SK-N-SH treated with all-trans-retinoic acid at 6 μM for 48 hours (cell line): ENCODE measurements at regions not wholly inside any gene's neighbourhood (a gene's known extent, or its start where the extent isn't known, plus 50 kb on each side); places are given as distances from the start of the nearest gene placed in this dataset.
A peak's percentile ranks its signal among the peaks of the same experiment; 100 is the strongest.

ENCODE experiments used
- ATAC-seq: fragments of 200-7000 bp; cut with Tn5 transposase; 3 replicates; pipeline ENCODE4 v1.9.1; 2020; ENCODE audit warnings: mild to moderate bottlenecking, moderate library complexity
- ARNTL ChIP-seq: fragments of 450-650 bp; formaldehyde crosslinking; IDR thresholded peaks from 2 replicates; pipeline ENCODE4 v1.5.0; 2020; ENCODE audit warnings: low read depth, mild to moderate bottlenecking, moderate library complexity, borderline replicate concordance
- BACH2 ChIP-seq: fragments of 250-450 bp; sonication (Bioruptor Pico); IDR thresholded peaks from 2 replicates; pipeline ENCODE4 v1.9.0; 2021; ENCODE audit warnings: mild to moderate bottlenecking, borderline replicate concordance
- CSDC2 ChIP-seq: fragments of 250-450 bp; sonication (Bioruptor Pico); IDR thresholded peaks from 2 replicates; pipeline ENCODE4 v1.5.0; 2020; ENCODE audit warnings: mild to moderate bottlenecking, moderate library complexity
- CSRNP3 ChIP-seq: fragments of 250-450 bp; sonication (Bioruptor Pico); IDR thresholded peaks from 2 replicates; pipeline ENCODE4 v1.5.1; 2021; ENCODE audit warnings: mild to moderate bottlenecking, moderate library complexity
- ESRRG ChIP-seq: fragments of 250-450 bp; sonication (Bioruptor Pico); IDR thresholded peaks from 2 replicates; pipeline ENCODE4 v1.6.1; 2021; ENCODE audit warnings: mild to moderate bottlenecking
- ISL1 ChIP-seq: fragments of 250-450 bp; sonication (Bioruptor Pico); IDR thresholded peaks from 2 replicates; pipeline ENCODE4 v2.1.2; 2022; ENCODE audit warnings: mild to moderate bottlenecking, moderate library complexity
- OSR1 ChIP-seq: fragments of 250-450 bp; sonication (Bioruptor Pico); IDR thresholded peaks from 2 replicates; pipeline ENCODE4 v1.8.0; 2022; ENCODE audit warnings: moderate library complexity, mild to moderate bottlenecking, inconsistent platforms
- RARB ChIP-seq: fragments of 250-450 bp; sonication (Bioruptor Pico); IDR thresholded peaks from 2 replicates; pipeline ENCODE4 v1.8.0; 2021; ENCODE audit warnings: mild to moderate bottlenecking, moderate library complexity
- SNAI2 ChIP-seq: fragments of 250-450 bp; sonication (Bioruptor Pico); IDR thresholded peaks from 2 replicates; pipeline ENCODE4 v1.5.0; 2020; ENCODE audit warnings: mild to moderate bottlenecking, moderate library complexity
- TCF4 ChIP-seq: fragments of 250-450 bp; sonication (Bioruptor Pico); IDR thresholded peaks from 2 replicates; pipeline ENCODE4 v1.8.0; 2021; ENCODE audit warnings: mild to moderate bottlenecking, moderate library complexity, borderline replicate concordance
- TOX ChIP-seq: fragments of 250-450 bp; sonication (Bioruptor Pico); IDR thresholded peaks from 2 replicates; pipeline ENCODE4 v1.8.0; 2021; ENCODE audit warnings: mild to moderate bottlenecking, moderate library complexity, borderline replicate concordance
- ZC3H10 ChIP-seq: fragments of 250-450 bp; sonication (Bioruptor Pico); IDR thresholded peaks from 2 replicates; pipeline ENCODE4 v1.5.1; 2021; ENCODE audit warnings: mild to moderate bottlenecking, moderate library complexity
- ZFP3 ChIP-seq: fragments of 250-450 bp; sonication (Bioruptor Pico); IDR thresholded peaks from 2 replicates; pipeline ENCODE4 v1.5.0; 2020; ENCODE audit warnings: mild to moderate bottlenecking, moderate library complexity
- ZFP30 ChIP-seq: fragments of 450-650 bp; formaldehyde crosslinking; IDR thresholded peaks from 2 replicates; pipeline ENCODE4 v1.5.0; 2022; ENCODE audit warnings: mild to moderate bottlenecking, moderate library complexity
- ZNF565 ChIP-seq: fragments of 450-650 bp; formaldehyde crosslinking; conservative IDR thresholded peaks from 2 replicates; pipeline ENCODE4 v1.5.0; 2020; ENCODE audit warnings: low read depth, mild to moderate bottlenecking, moderate library complexity
- ZNF8 ChIP-seq: fragments of 450-650 bp; formaldehyde crosslinking; IDR thresholded peaks from 2 replicates; pipeline ENCODE4 v1.5.0; 2020; ENCODE audit warnings: mild to moderate bottlenecking, moderate library complexity
- TF ChIP-seq, protein P1 (sequence below): fragments of 250-450 bp; sonication (Bioruptor Pico); IDR thresholded peaks from 2 replicates; pipeline ENCODE4 v1.8.0; 2020; ENCODE audit warnings: mild to moderate bottlenecking, moderate library complexity, borderline replicate concordance
- TF ChIP-seq, protein P2 (sequence below): fragments of 250-450 bp; sonication (Bioruptor Pico); IDR thresholded peaks from 2 replicates; pipeline ENCODE4 v1.5.0; 2020; ENCODE audit warnings: mild to moderate bottlenecking, moderate library complexity
- TF ChIP-seq, protein P3 (sequence below): fragments of 250-450 bp; sonication (Bioruptor Pico); IDR thresholded peaks from 2 replicates; pipeline ENCODE4 v1.5.1; 2020; ENCODE audit warnings: low read depth, mild to moderate bottlenecking, moderate library complexity
- TF ChIP-seq, protein P4 (sequence below): fragments of 250-450 bp; sonication (Bioruptor Pico); IDR thresholded peaks from 2 replicates; pipeline ENCODE4 v1.8.0; 2021; ENCODE audit warnings: low read depth, mild to moderate bottlenecking, moderate library complexity, borderline replicate concordance

- TF ChIP-seq, protein P1, sequence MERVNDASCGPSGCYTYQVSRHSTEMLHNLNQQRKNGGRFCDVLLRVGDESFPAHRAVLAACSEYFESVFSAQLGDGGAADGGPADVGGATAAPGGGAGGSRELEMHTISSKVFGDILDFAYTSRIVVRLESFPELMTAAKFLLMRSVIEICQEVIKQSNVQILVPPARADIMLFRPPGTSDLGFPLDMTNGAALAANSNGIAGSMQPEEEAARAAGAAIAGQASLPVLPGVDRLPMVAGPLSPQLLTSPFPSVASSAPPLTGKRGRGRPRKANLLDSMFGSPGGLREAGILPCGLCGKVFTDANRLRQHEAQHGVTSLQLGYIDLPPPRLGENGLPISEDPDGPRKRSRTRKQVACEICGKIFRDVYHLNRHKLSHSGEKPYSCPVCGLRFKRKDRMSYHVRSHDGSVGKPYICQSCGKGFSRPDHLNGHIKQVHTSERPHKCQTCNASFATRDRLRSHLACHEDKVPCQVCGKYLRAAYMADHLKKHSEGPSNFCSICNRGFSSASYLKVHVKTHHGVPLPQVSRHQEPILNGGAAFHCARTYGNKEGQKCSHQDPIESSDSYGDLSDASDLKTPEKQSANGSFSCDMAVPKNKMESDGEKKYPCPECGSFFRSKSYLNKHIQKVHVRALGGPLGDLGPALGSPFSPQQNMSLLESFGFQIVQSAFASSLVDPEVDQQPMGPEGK (CRISPR knock-in tag), result no peak
Measured at GRCh38 chr6:47905717-47906116, 123.9 kb downstream of the OPN5 start (continued).

- no peak for TF ChIP-seq SNAI2 (CRISPR knock-in tag)
- TF ChIP-seq ZNF565 (CRISPR knock-in tag), result no peak
- TF ChIP-seq ARNTL (CRISPR knock-in tag), result no peak
- TF ChIP-seq ISL1 (CRISPR knock-in tag), result no peak
- TF ChIP-seq, all 23 proteins: peak for 0
- peak; percentile 39; the same call in 2 of the 3 replicates for ATAC-seq
Measured at GRCh38 chr6:47897247-47897646, 115.4 kb downstream of the OPN5 start.

DNA sequence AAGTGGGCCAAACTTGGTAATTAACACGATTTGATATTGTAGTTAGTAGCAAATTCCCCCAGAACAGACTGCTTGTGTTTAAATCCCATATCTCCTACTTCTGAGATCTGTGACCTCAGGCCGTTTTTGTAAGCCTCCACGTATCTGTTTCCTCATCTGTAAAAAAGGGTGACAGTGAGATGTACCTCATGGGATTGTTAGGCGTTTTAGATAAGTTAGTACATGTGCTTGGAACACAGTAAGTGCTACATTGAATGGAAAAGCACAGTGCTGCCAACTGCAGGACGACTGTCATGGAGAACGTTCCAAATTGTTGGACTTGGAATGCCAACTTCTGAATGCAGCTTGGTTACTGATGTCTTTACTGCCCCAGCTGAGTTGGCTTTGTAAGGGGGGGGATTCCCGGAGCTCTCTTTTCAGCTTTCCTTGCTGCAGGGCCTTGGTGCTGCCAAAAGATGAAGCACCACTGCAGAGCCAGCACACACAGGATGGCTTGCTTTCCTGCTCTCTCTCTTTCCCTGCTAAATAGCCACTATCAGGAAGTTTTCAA is 108.6 kb downstream of the OPN5 start:
- ATAC-seq, result no peak
- TF ChIP-seq RARB (CRISPR knock-in tag) (no peak), ZNF8 (CRISPR knock-in tag) (no peak), ZNF565 (CRISPR knock-in tag) (no peak), ESRRG (no peak), TCF4 (CRISPR knock-in tag) (no peak), CSDC2 (no peak), ZC3H10 (CRISPR knock-in tag) (no peak), TOX (CRISPR knock-in tag) (no peak), ISL1 (CRISPR knock-in tag) (no peak), BACH2 (CRISPR knock-in tag) (no peak), CSRNP3 (CRISPR knock-in tag) (no peak), OSR1 (CRISPR knock-in tag) (no peak), SNAI2 (CRISPR knock-in tag) (no peak), ZFP30 (no peak), ARNTL (CRISPR knock-in tag) (no peak), ZFP3 (CRISPR knock-in tag) (no peak)
- TF ChIP-seq, protein P1 (CRISPR knock-in tag), result no peak
- TF ChIP-seq, protein P2, sequence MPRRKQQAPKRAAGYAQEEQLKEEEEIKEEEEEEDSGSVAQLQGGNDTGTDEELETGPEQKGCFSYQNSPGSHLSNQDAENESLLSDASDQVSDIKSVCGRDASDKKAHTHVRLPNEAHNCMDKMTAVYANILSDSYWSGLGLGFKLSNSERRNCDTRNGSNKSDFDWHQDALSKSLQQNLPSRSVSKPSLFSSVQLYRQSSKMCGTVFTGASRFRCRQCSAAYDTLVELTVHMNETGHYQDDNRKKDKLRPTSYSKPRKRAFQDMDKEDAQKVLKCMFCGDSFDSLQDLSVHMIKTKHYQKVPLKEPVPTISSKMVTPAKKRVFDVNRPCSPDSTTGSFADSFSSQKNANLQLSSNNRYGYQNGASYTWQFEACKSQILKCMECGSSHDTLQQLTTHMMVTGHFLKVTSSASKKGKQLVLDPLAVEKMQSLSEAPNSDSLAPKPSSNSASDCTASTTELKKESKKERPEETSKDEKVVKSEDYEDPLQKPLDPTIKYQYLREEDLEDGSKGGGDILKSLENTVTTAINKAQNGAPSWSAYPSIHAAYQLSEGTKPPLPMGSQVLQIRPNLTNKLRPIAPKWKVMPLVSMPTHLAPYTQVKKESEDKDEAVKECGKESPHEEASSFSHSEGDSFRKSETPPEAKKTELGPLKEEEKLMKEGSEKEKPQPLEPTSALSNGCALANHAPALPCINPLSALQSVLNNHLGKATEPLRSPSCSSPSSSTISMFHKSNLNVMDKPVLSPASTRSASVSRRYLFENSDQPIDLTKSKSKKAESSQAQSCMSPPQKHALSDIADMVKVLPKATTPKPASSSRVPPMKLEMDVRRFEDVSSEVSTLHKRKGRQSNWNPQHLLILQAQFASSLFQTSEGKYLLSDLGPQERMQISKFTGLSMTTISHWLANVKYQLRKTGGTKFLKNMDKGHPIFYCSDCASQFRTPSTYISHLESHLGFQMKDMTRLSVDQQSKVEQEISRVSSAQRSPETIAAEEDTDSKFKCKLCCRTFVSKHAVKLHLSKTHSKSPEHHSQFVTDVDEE (CRISPR knock-in tag), result no peak
- TF ChIP-seq, protein P3, sequence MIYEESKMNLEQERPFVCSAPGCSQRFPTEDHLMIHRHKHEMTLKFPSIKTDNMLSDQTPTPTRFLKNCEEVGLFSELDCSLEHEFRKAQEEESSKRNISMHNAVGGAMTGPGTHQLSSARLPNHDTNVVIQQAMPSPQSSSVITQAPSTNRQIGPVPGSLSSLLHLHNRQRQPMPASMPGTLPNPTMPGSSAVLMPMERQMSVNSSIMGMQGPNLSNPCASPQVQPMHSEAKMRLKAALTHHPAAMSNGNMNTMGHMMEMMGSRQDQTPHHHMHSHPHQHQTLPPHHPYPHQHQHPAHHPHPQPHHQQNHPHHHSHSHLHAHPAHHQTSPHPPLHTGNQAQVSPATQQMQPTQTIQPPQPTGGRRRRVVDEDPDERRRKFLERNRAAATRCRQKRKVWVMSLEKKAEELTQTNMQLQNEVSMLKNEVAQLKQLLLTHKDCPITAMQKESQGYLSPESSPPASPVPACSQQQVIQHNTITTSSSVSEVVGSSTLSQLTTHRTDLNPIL, result no peak
- TF ChIP-seq, protein P4, sequence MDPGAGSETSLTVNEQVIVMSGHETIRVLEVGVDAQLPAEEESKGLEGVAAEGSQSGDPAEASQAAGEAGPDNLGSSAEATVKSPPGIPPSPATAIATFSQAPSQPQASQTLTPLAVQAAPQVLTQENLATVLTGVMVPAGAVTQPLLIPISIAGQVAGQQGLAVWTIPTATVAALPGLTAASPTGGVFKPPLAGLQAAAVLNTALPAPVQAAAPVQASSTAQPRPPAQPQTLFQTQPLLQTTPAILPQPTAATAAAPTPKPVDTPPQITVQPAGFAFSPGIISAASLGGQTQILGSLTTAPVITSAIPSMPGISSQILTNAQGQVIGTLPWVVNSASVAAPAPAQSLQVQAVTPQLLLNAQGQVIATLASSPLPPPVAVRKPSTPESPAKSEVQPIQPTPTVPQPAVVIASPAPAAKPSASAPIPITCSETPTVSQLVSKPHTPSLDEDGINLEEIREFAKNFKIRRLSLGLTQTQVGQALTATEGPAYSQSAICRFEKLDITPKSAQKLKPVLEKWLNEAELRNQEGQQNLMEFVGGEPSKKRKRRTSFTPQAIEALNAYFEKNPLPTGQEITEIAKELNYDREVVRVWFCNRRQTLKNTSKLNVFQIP (CRISPR knock-in tag), result no peak
- TF ChIP-seq, all 23 proteins: peak for 0
